ENCODE measurements at regions not wholly inside any gene's neighbourhood (a gene's known extent, or its start where the extent isn't known, plus 50 kb on each side); places are given as distances from the start of the nearest gene placed in this dataset.

GRCh38 chr15:58292751-58293175 is 139.0 kb upstream of the LIPC start:
- in situ Hi-C loops (cut with HindIII; ENCODE audit: low sequenced_read_pairs) = no loop called here
- no peak overlapping the region for H3K4me3 ChIP-seq (ENCODE audit: low read depth, low read length)
- no peak for DNase-seq (ENCODE audit: low read depth)
- TF ChIP-seq, protein P1, sequence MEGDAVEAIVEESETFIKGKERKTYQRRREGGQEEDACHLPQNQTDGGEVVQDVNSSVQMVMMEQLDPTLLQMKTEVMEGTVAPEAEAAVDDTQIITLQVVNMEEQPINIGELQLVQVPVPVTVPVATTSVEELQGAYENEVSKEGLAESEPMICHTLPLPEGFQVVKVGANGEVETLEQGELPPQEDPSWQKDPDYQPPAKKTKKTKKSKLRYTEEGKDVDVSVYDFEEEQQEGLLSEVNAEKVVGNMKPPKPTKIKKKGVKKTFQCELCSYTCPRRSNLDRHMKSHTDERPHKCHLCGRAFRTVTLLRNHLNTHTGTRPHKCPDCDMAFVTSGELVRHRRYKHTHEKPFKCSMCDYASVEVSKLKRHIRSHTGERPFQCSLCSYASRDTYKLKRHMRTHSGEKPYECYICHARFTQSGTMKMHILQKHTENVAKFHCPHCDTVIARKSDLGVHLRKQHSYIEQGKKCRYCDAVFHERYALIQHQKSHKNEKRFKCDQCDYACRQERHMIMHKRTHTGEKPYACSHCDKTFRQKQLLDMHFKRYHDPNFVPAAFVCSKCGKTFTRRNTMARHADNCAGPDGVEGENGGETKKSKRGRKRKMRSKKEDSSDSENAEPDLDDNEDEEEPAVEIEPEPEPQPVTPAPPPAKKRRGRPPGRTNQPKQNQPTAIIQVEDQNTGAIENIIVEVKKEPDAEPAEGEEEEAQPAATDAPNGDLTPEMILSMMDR (IDR thresholded peaks at IDR 0.05; ENCODE audit: low read depth, low read length, missing control alignments) = no peak

DNA sequence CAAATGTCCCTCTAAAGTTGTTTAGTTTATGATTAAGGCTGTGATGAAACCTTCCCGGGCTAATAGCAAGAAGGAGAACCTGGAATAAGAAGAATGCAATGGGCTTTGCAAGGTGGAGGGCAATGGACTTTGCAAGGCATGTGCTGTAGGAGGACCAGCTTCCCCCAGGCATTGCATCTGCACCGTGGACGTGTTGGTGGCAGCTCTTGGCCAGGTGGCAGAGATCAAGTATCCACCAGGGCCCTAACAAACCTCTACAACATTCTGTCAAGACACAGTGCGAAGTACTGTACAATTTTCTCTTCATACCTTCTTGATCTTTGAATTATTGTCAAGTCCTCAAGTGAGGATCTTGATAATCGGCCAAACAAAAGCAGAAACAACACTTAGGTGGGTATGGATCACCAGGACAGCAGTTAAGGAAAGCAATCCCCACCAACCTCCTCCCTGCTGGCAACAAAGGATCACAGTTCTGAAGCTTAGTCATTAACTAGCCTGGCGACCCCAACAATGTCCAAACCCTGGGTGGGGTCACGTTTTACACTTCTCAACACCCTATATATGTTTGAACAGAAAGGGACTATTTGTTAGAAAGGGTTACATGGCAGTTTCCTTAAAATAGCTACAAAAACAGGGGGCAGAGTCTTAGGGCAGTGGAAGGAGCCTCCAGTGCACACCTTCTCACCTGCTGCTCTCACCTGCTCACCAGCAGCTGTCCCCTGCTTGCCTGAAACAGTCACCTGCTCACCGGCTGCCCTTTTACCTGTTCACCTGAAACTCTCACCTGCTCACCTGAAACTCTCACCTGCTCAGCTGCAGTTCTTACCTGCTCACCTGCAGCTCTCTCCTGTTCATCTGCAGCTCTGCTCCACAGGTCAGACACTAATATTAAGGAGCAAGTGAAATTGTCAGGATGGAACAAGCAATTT is 137.9 kb upstream of the LIPC start:
- H3K4me3 ChIP-seq (ENCODE audit: low read depth, low read length) = no peak overlapping the region
- DNase-seq (ENCODE audit: low read depth) = no peak
- in situ Hi-C loops (cut with HindIII; ENCODE audit: low sequenced_read_pairs) = no loop called here
- TF ChIP-seq, protein P1 (IDR thresholded peaks at IDR 0.05; ENCODE audit: low read depth, low read length, missing control alignments) = no peak

DNA sequence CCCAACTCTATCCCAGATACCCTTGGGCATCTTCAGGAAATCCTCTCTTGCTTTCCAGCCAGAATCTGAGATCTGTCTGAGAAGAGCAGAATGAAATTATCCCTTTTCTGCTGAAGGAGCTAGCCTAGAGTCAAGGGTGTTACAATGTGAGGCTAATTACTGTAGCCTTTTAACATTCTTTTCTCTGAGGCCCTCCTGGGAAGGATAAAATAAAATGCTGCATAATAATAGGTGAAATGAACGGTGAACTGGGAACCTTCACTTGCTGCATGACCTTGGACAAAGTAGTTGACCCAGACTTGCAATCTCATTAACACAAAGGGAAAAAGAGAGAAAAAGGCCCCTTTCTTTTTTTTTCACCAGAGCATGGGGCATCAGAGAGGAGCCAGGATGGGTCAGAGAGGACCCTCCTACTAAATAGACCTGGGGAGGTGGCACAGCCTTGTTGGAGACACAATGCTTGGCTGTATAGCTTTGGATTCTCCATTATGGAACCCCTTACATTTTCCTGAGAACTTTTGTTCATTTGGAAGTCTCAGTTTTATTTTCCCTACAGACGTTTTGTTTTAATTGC is 137.0 kb upstream of the LIPC start:
- in situ Hi-C loops (cut with HindIII; ENCODE audit: low sequenced_read_pairs) = loop anchor here (5.0 kb wide), 1 partner anchor 38 kb away; no protein-coding TSS in a partner anchor
- TF ChIP-seq, protein P1 (IDR thresholded peaks at IDR 0.05; ENCODE audit: low read depth, low read length, missing control alignments) = no peak
- no peak for DNase-seq (ENCODE audit: low read depth)
- H3K4me3 ChIP-seq (ENCODE audit: low read depth, low read length) = no peak overlapping the region

- no peak for DNase-seq (ENCODE audit: low read depth)
- in situ Hi-C loops (cut with HindIII; ENCODE audit: low sequenced_read_pairs) = loop anchor here (5.0 kb wide), 1 partner anchor 37 kb away; no protein-coding TSS in a partner anchor
- no peak overlapping the region for H3K4me3 ChIP-seq (ENCODE audit: low read depth, low read length)
- TF ChIP-seq, protein P1 (IDR thresholded peaks at IDR 0.05; ENCODE audit: low read depth, low read length, missing control alignments) = no peak
Observed at GRCh38 chr15:58295637-58296215, 136.1 kb upstream of the LIPC start.

- no peak overlapping the region for H3K4me3 ChIP-seq (ENCODE audit: low read depth, low read length)
- TF ChIP-seq, protein P1 (IDR thresholded peaks at IDR 0.05; ENCODE audit: low read depth, low read length, missing control alignments) = no peak
- in situ Hi-C loops (cut with HindIII; ENCODE audit: low sequenced_read_pairs) = loop anchor here (5.0 kb wide), 1 partner anchor 36 kb away; no protein-coding TSS in a partner anchor
- DNase-seq (ENCODE audit: low read depth) = no peak
Observed at GRCh38 chr15:58296276-58296675, 135.5 kb upstream of the LIPC start.

DNA sequence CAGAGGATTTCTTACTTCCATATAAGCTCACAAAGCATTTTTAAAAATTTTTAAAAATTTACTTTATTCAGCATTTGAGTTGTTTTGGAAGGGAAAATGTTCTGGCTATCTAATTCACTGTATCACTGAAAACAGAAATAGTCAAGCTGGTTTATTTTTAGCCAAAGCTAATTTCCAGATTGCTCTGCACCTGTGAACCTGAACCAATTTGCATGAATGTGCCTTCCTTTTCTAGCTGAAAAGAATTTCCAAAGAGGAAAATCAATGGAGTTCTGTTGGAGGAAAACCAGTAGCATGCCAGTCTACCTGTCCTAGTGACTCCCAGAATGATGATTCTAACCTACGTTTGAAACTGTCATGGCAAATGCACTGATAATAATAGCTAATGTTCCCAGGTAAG is 134.2 kb upstream of the LIPC start:
- TF ChIP-seq, protein P1 (IDR thresholded peaks at IDR 0.05; ENCODE audit: low read depth, low read length, missing control alignments) = no peak
- in situ Hi-C loops (cut with HindIII; ENCODE audit: low sequenced_read_pairs) = loop anchor here (5.0 kb wide), 1 partner anchor 35 kb away; no protein-coding TSS in a partner anchor
- H3K4me3 ChIP-seq (ENCODE audit: low read depth, low read length) = no peak overlapping the region
- no peak for DNase-seq (ENCODE audit: low read depth)
